Activated CD4-positive, alpha-beta T cell treated with anti-CD3 and anti-CD28 coated beads, Interleukin-10, Interleukin-2, amounts not matched to agents 100 ng/mL and 50 ng/mL, durations not matched to agents 16 hours and 8 hours (primary cell): ENCODE measurements at regions not wholly inside any gene's neighbourhood (a gene's known extent, or its start where the extent isn't known, plus 50 kb on each side); places are given as distances from the start of the nearest gene placed in this dataset.
A peak's percentile ranks its signal among the peaks of the same experiment; 100 is the strongest.

ENCODE experiments used
- DNase-seq: peaks from one replicate; pipeline ENCODE4 v3.0.0-alpha.2; 2020

GRCh38 chr13:26989261-26989956 is 182.2 kb downstream of the USP12 start:
- no peak for DNase-seq

DNA sequence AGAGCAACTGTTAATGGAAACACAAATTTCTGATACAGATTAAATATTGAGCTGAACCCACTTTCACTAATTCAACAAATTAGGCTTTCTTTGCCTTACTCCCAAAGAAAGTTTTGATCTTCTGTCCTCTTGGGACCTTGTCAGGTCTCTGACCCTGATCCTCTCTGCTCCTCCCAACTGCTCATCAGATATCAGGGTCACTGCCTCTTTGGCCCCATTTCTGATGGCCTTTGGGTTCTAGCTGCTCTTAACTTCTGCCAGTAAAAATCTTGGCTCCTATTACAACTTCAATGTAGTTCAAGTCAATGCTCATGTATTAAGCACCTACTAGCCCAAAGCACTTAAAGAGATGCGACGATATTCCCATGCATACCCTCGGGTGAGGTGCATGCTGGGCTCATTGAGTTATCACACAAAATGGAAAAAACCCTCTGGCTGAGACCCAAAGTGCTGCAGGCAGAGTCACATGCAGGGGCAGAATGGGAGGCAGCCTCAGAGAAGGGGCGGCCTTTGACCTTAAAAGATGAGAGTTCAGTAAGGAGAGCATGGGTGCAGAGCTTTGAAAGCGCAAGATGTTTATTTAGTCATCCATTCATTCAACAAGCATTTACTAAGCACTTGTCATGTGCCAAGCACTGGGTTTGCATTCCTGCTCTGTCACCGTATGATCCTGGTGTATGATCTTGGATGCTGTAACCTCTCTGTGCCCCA is 183.4 kb downstream of the USP12 start:
- no peak for DNase-seq

DNA sequence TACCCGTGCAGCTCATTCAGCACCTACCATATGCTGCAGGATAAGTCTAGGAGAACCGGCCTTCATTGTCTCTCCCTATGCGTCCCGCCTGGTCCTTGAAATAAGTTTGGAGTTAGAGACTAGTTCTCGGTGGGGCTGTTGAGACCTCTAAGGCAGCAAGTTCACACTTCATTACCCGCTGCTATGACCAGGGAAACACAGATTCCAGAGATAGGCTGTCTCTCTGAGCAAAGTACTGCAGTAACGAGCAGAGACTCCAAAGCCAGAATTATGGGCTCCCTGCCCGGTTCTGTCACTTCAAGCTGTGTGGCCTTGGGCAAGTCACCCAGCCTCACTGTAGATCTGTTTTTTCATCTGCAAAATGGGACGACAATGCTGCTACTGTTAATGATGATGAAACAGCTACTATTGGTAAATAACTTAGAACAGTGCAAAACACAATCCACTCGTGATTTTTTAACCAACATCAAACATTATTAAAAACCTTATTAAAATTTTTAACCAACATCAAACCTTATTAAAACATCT is 184.1 kb downstream of the USP12 start:
- no peak for DNase-seq

DNA sequence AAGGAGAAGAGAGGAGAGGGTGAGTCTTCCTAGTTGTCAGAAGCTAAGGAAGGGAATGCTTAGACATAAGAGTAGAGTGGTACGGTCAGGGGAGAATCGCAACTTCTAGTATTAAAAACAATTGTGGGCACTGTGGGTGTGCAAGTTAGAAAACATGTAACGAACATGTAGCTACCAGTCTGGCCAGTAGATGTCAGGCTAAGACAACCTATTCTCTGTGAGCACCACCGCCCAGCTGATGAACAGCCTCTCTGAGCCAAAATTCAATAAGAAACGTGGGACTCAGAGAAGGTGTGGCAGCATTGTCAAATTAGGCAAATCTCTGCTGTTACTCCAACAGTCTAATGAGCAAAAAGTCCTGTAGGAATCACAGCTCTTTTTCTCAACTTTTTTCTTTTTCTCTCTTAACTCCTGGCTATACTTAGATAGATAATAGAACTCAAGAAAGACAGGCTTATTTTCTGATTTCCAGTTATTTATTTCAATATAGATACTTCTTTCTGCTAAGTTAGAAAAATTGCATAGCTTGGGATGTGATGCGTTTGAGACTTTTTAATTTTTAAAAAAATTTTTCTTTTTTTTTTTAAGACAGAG is 186.2 kb downstream of the USP12 start:
- peak; percentile 88 for DNase-seq

GRCh38 chr13:26984337-26984736 is 187.3 kb downstream of the USP12 start:
- DNase-seq = no peak

DNA sequence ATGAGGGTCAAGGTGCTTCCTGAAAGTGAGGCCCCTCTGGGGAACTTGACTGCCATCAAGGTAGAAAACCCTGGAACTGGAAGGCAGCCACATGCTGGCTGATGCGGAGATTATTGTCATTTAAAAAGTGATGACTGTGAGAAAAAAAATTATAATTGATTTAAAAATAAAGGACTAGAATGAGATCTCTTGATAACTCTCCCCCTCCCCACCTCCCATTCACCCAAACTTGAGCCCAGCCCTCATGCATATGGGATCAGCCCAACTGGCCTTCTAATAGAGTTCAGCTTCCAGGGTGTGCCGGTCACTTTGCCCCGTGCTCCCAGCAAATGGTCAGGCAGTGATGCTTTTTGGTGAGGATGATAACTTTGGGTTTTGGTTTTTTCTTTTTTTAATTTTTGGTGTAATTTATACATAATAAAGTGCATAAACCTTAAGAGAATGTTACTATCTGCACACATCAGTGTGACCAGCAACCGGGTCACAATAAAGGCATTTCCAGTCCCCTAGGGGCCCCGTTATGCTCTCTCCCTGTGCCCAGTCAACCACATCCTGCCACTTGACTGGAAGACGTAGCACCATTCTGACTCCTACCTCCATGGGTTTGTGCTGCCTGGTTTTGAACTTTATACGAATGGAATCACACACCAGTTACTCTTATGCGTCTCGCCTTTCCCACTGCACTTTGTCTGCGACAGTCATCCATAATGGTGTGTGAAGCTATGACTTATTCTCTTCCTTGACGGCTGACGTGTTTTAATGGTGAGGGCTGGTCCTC is 187.9 kb downstream of the USP12 start:
- DNase-seq = peak; percentile 60

DNA sequence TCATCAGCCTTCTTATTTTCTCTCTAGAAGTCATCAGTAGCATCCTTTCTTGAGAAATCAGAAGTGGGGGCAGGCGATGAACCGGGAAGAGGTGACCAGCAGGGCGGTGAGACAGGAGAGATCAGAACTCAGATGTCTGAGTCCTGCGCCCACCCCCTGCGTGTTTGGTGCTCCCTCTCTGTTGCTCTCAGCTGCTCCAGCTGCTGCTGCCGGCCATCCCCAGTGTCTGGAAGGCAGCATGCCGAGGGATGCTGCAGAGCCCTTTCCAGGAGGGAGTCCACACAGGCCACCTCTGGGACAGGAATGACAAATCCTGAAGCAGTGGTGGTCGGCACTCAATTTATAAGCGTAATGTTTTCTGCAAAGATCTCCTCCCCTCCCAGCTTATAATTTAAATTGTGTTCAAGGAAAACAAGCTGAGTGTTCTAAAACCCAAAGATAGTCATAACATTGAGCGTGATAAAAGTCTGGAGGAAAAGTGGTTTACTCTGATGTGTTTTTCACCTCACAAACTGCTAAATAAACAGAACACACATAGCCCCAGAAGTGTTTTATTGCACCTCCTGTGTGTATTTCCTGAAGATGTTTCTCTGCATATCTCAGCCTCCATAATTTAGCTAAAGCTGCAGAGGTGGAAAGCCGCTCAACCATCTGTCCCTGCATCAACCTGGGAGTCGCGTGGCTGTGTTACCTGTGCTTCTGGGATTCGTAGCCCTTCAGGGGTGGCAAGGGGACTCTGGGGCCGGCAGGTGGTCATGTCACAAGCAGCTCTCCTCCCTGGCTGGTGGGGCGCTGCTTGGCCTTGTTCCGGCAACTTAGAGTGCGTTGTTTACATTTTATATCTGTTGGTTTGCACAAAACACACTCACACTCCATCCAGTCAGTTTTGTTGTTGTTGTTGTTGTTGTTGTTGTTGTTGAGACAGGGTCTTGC is 191.2 kb downstream of the USP12 start:
- no peak for DNase-seq

DNA sequence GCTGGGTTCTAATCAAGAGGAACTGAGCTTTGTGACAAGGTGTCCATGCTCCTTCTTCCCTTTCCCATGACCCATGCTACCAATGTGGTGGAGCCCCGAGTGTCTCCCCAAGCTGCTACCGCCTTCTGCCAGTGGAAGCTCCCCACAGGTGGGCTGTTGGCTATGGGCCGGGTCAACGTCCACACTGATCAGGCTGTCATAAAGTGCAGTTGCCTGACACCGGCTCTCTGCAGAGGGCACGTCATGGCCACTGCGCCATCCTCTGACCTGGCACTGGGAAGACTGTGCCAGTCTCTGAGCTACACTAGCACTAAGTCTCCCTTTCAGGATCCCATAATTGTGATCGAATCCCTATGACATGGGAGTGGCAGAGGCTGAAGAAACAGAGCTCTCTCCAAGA is 192.3 kb downstream of the USP12 start:
- DNase-seq = no peak

DNA sequence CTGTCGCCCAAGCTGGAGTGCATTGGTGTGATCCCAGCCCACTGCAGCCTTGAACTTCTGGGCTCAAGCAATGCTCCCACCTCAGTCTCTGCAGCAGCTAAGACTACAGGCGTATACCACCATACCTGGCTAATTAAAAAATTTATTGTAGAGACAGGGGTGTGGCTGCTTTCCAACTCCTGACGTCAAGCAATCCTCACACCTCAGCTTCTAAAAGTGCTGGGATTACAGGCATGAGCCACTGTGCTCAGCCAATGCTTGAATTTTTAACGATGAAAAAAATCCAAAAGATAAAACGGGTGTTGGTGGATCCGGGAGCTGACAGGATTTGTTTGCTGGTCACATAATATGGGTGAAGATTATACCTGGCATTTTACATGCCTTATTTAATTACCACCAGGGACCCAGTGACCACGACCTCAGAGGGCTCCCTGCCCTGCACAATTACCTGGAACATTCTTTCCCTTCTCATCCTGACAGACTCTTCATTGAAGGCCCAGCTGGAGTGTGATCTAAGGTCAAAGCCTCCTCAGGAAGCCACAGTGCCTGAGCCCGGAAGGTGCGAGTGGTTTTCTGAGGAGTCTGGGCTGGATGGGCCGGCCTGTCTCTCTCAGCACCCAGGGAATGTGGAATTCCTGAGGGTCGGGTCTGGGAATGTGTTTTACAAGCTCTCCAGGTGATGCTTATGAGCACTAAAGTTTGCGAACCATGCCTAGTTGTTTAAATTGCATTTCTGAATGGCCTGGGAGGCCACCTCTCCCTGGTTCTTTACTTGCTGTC is 193.3 kb downstream of the USP12 start:
- no peak for DNase-seq

DNA sequence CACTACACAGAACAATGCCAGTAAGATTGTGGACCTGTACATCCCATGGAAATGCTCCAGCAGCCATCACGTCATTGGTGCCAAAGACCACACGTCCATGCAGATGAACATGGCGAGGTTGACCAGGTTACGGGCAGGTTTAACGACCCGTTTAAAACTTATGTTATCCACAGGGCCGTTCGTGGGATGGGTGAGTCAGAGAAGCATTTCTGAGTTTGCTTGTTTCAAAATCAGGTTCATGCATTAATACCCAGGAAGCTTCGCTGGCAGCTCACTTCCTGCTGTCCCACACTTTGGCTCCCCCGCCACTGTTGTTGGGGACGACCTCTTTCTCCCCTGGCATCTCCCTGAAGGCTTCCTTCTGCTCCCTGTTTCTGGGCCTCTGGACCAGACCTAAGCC is 194.1 kb downstream of the USP12 start:
- DNase-seq = peak; percentile 33

- DNase-seq = no peak
These were observed 195.3 kb downstream of the USP12 start for GRCh38 chr13:26976313-26976712.

DNA sequence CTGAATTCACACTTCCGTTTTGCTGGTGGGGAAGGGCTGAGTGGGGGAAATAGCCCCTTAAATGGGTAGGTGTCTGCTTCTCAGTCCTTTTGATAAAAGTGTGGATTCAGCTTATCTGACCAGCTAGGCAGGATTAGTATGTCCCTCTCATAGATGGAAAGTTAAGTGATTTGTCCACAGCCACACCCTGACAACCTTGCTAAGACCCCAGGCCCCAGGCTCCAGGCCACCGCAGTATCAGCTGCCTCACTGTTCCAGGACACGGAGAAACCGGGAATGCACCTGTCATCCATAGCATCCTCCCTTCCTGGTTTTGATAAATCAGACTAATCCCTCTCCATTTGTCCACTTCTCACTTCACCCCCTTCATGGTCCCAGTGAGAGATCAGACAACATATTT is 197.7 kb downstream of the USP12 start:
- DNase-seq = no peak

- no peak for DNase-seq
These were observed 198.3 kb downstream of the USP12 start for GRCh38 chr13:26973295-26973694.

DNA sequence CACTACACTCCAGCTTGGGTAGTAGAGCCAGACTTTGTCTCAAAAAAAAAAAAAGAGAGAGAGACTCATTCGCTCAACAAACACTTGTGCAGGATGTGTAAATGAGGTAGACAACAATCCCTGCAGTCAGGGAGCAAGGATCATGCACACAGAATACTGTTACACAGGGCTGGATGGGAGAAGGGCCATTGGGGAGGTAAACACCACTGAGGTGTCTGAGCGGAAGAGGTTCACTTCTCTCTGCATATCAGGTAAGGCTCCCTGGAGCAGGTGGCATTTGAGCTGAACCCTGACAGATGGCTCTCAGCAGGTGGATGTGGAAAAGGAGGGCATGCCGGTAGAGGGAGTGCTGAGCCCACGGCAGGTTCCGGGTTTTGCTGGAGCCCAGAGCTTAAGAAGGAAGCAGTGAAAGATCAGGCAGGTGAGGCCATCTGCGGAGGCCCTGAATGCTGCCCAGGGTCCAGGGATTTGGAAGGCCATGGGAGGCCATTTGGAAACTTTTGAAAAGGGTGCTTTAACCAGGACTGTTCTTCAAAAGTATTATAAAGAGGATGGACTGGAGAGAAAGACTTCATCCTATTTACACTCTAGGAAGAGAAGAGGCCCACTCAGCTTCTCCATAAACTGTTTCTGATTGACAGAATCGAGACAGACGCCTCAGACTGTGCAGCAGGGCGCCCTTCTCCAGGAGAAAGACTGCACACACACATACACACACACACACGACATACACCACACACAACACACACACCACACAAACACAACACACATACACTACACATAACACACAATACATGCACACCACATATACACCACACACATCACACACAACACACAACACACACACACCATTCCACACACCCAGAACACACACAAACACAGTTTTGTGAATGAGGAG is 199.4 kb downstream of the USP12 start:
- DNase-seq = peak; percentile 40

GRCh38 chr13:26968431-26969341 is 202.9 kb downstream of the USP12 start:
- DNase-seq = no peak

- no peak for DNase-seq
These were observed 204.2 kb downstream of the USP12 start for GRCh38 chr13:26967119-26968038.

GRCh38 chr13:26966701-26967080 is 204.9 kb downstream of the USP12 start:
- no peak for DNase-seq
